Stimulated activated CD8-positive, alpha-beta memory T cell treated with anti-CD3 and anti-CD28 coated beads, Interleukin-4, amount 100 ng/mL, for 48 hours (primary cell): ENCODE measurements at regions not wholly inside any gene's neighbourhood (a gene's known extent, or its start where the extent isn't known, plus 50 kb on each side); places are given as distances from the start of the nearest gene placed in this dataset.
"Not testable (repeated sequence)": the region's sequence is repeated elsewhere in the genome, so short reads cannot be mapped to it uniquely, and the experiment has no call there.

Experiments used
- DNase-seq: peaks from one replicate; pipeline ENCODE4 v3.0.0-alpha.2; 2020

- DNase-seq = peak; percentile 68
These were observed 799.7 kb upstream of the ACVR2A start for GRCh38 chr2:147045113-147045512.

DNA sequence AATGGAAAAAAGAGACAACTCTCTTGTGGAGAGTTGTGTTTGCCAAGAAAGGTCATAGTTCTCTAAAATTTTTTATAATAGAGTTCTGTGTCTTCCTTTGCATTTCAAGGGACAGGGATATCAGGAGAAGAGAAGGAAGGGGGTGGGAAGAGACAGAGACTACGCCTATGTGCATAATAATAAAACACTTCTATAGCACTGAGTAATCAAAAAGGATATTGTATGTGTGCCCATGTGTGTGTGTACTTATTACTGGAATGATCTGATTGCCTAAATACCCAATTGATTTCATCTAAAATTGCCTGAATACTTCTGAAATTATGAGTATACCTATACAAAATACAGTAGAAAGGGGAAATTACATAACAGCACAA is 803.7 kb upstream of the ACVR2A start:
- DNase-seq = no peak

GRCh38 chr2:147040298-147041120 is 804.3 kb upstream of the ACVR2A start:
- DNase-seq = no peak

GRCh38 chr2:147037048-147037447 is 807.8 kb upstream of the ACVR2A start:
- DNase-seq = no peak

DNA sequence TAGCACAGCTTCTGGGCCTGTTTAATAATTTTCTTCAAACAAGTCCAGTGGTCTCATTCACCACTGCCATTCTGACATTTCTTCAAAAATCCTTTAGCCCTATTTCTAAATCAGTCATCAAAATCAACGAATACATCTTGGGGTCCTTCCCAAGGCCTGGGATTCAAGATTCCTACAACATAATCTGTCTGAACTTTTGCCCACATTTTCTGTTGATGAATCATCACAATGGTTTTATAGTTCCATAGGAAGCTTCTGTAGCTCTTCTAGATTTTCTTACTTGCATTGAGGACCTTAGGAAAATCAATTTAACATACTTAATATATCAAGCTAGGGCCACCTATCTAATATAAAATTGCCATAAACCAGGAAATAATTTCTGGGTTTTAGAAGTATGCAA is 811.8 kb upstream of the ACVR2A start:
- DNase-seq = no peak

DNA sequence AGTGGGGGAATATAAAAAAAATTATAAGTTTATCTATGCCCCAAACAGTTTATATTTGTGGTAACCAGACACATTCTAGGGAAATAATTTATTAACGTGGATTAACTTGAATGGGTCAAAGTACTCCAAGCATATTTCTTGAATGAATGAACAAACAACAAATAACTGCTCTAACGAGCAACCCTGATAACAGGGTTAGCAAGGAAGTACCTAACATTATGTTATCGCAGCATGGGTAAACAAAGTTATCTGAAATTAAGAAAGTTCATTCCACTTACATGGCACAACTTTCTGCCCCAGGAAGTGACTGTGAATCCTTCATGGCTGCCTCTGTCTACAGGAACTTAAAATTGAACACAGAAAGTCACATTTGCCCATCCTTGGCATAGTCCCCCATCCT is 812.9 kb upstream of the ACVR2A start:
- DNase-seq = no peak

DNA sequence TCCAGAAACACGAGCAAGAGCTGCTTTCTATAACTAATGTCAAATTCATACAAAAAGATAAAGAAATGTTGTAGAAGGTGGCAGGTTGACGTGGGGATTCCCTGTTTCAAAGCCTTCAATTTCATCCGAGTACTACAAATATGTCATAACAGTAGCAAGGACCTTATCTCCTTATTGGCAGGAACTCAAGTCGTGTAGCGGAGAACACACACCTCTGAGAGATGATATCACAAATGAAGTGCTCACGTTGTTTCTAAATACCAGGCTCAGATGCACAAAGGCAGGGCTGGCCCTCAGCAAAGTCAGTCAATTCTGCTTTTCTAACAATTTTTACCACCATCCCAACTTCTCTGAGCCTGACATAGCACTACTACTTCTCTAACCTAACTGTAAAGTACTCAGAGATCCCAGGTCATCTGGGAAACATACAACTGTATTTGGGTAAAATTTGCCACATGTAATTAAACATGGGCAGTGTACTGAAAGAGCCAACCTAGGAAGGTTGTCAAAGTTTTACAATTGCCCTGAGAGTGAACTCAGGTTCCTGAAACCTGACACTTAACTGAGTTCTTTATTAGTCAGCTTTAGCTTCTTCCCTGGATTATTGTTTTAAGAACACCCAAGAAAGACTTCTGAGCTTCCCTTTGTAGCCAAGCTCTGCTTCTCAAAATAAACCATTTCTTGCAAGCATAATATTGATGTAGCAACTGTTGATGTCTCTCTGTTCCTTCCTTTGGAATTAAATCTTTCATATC is 813.7 kb upstream of the ACVR2A start:
- DNase-seq = no peak

DNA sequence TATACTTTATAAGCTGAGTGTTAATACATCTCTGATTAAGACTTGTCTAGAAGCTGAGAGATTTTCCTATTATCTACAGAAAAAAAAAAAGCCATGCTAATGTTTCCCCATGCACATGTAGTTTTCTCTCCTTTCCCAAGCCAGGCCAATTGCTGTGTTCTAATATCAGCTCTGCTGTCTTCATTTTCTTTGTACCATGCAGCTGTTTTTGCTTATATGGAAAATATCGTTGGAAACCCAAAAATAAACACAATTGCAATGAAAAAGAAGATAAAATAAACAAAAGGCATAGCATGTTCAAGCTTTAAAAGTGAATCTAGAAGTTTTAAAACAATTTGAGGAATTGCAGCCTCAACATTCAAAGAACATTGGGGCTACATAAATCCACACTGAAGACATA is 817.4 kb upstream of the ACVR2A start:
- DNase-seq = no peak

GRCh38 chr2:147026664-147027295 is 818.0 kb upstream of the ACVR2A start:
- no peak for DNase-seq

DNA sequence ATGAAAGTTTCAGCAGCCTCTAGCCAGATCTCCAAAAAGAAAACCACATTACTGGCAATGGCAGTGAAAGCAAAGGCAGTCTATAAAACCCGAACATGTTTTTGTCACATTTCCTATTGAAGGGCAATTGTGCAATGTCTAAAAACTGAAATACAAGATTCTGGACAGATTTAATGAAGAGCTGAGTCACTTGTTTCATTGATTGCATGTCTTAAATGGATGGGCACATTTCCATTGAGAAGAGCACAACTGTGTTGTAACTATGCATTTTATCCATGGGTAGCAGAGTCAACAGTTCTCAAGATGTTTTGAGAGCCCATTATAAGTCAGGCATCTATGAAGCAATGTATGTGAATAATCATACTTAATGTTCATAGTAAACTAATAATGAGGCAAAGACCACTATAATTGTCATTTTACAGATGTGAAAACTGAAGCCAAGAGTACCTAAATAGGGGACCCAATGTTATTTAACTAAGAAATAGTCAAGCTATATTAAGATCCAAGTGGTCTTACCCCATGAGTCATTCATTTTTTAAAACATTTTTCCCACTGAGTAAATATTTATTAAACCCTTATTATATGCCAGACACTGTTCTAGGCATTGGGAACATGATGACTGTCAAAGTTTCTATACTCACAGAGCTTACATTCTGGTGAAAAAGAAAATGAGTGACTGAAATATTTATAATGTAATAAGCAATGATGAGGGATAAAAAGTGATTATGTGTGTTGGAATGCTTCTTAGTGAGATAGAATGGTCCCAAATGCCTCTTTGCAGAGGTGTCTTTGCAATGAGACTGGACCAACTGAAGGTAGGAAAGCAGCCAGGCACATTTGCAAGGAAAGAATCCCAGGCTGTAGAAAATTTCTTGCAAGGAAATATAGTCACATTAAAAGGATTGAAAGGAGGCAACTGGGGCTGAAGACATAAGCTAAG is 818.9 kb upstream of the ACVR2A start:
- no peak for DNase-seq

DNA sequence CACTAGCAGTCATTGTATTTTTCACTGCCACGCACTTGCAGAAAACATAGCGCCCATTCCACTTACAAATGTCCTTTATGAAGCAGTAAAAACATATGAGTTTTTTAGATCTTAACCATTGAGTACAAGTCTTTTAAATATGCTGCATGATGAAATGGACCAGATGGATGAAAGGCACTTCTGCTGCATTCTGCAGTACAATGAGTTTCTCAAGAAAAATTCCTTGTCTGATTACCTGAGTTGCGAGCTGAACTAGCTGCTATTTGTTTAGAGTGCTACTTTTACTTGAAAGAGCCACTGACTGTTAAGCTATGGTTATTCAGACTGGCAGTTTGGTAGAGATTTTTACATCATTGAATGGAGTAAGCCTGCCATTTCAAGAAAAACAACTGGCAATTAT is 825.5 kb upstream of the ACVR2A start:
- DNase-seq = no peak

GRCh38 chr2:147017951-147018645 is 826.7 kb upstream of the ACVR2A start:
- DNase-seq = no peak

- no peak for DNase-seq
These were observed 828.6 kb upstream of the ACVR2A start for GRCh38 chr2:147016181-147016580.

GRCh38 chr2:147015591-147015990 is 829.2 kb upstream of the ACVR2A start:
- no peak for DNase-seq

DNA sequence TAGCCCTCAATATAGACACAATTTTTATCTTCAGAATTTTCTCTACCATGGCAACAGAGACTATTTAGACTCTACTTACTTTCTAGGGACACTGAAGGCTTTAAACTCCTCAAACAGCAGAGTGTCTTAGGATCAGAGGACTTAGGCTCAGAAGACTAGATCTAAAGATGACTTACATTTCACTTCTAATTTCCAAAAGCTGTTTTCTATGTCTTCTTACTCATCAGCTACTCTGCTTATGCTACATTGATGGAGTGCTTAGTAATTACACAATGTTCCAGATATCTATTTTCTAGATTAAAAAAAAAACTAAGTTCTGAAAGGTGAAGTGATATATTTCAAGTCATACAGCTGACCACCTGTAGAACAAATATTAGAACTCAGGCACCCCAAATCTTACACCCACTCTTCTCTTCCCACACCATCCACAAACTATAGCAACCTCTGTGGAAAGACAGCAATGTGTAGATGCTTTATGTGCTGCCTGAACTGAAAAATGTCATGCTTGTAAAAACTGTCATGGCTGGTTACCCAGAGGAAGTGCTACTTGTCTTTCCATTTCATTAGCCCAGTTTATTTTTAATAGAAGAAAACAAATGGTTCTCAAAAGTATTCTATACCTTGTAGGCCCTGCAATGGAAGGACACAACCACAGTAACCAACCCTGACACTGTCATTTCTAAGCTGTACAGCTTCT is 831.0 kb upstream of the ACVR2A start:
- DNase-seq = no peak

DNA sequence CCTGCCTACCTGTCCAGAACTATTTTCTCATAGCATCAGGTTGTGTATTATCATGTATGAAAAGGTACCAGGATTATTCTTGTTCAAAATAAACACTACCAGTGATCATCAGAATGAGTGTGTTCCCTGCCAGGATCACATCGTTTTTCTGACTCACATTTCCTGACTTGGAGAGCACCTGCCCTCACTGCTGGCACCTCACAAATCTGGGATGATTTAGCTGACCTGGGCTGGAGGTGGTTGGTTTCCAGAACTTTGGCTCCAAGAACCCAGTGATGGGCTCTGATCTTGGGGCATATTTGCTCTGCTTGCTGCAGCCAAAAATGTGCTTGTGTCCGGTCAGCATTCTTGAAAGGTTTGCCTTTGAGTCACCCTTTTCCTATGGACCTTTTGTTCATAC is 836.3 kb upstream of the ACVR2A start:
- no peak for DNase-seq

GRCh38 chr2:147006736-147007141 is 838.1 kb upstream of the ACVR2A start:
- no peak for DNase-seq

GRCh38 chr2:147003081-147003480 is 841.7 kb upstream of the ACVR2A start:
- no peak for DNase-seq

DNA sequence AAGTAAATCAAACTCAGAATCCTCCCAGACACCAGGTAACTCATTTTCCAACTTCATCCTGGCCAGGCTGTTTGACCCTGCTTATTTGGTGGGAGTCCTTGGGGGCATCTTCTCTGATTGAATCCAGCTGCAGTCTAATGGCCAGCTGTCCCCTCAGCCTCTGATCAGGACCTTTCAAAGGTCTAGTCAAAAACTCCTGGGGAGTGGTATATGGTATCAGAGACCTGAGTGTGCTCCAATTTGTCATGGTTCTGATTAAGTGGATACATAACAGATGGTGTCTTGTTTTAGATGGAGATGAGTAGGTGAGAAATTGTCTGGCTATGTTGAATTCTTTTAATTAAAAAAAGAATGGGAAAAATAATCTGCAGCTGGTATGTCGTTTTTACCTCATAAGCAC is 842.6 kb upstream of the ACVR2A start:
- no peak for DNase-seq

GRCh38 chr2:147001061-147001460 is 843.8 kb upstream of the ACVR2A start:
- DNase-seq = no peak

GRCh38 chr2:147000151-147000550 is 844.7 kb upstream of the ACVR2A start:
- not testable (repeated sequence) for DNase-seq

DNA sequence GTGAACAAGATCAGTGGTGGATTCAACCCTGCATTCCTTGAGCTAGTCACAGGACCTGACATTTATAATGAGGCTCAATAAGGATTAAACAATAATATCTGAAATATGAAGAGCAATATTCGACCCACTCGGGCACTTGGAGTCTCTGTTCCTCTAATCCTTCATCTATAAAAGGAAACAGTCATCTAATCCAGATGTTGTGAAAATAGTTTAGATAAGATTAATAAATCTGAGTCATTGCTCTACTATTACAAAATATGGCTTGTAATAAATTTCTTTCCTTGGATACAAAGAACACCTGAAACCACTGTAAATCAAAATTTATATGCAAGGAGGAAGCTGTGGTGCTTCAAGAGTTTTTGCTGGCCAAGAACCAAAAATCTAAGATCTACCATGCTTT is 846.9 kb upstream of the ACVR2A start:
- no peak for DNase-seq
